ENCODE measurements at regions not wholly inside any gene's neighbourhood (a gene's known extent, or its start where the extent isn't known, plus 50 kb on each side); places are given as distances from the start of the nearest gene placed in this dataset.

GRCh38 chr14:32254952-32255679, 52.0 kb upstream of the RNU6-8 start:
- peak; percentile 83 for DNase-seq

GRCh38 chr14:32255789-32256188, 52.7 kb upstream of the RNU6-8 start:
- DNase-seq: no peak

GRCh38 chr14:32256576-32256975, 53.5 kb upstream of the RNU6-8 start:
- DNase-seq: no peak

GRCh38 chr14:32258336-32258993, 55.4 kb upstream of the RNU6-8 start:
- DNase-seq: no peak

DNA sequence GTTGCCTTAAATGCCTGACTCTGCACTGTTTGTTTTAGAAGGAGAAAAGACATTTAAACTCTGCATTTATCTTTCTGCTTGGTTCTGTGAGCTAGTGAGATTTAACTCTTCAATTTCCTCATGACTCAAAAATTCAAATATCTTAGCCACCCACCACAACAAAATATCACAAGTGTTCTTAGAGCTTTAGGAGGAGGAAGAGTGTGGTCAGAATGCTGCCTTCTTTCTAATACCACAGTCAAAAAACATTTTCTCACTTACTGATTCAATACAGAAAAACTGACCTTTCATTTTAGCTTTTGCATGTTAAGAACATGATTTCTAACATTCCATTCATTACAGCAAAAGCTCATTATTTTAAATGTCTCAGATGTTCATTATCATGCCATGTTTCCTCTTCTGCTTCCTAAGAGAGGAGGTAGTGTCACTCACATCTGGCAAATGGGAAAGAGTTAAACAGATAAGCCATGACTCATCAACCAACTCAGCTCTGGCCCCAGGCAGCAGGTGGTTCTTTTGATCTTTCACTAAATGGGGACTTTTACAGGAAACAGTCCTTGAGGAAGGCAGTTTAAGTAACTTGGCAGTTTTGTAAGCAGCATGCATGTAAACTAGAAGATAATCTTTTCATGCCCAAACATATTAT, 56.4 kb upstream of the RNU6-8 start:
- DNase-seq: no peak

DNA sequence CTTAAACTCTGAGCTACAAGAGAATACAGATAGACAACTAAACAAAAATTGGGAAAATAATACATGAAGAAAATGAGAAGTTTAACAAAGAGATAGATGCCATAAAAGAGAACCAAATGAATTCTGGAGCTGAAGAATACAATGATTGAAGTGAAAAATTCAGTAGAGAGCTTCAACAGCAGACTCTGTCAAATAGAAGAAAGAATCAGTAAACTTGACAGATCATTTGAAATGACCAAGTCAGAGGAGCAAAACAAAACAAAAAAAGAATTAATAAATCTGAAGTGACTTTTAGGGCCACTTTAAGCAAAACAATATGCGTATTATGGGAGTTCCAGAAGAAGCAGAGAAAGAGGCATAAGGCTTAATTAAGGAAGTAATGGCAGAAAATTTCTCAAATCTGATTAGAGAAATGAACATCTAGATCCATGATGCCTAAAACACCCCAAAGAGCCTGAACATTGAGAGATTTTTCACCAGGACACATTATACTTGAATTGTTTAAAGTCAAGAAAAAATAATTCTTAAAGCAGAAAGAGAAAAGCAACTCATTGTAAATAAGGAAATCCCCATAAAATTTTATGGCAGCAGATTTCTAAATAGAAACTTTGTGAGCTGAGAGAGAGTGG, 61.0 kb upstream of the RNU6-8 start:
- no peak for DNase-seq

DNA sequence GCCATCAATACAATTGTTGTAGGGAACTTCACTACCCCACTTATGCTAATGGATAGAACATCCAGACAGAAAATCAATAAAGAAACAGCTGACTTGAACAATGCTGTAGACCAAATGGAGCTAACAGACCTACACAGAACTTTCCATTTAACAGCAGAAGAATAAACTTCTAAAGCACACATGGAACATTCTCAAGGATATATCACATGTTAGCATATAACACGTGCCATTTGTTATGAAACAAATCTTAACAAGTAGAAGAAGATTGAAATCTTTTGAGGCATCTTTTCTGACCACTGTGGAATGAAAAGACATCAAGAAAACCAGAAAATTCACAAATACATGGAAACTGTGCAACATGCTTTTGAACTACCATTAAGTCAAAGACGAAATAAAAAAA, 62.5 kb upstream of the RNU6-8 start:
- DNase-seq: no peak

DNA sequence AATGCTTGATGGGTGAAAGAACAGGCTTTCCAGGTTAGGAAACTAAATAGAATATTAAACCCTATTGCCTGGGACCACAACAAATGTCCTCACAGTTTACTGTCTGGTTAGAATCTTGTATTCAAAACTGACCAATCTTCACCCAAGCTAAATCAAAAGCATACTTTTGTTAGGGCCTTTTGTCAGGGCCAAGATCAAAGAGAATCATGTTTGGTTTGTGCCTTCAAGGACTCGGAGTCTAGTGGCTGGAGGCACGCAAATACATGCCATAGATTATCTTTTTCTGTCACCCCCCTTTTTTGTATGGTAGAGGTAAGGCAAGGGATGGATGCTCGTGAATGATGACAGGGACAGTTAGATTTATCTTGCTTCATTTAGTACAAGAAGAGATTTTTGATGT, 51.1 kb upstream of the AKAP6 start:
- DNase-seq: no peak
